ENCODE measurements at regions not wholly inside any gene's neighbourhood (a gene's known extent, or its start where the extent isn't known, plus 50 kb on each side); places are given as distances from the start of the nearest gene placed in this dataset.
A peak's percentile ranks its signal among the peaks of the same experiment; 100 is the strongest.

- Histone ChIP-seq H3K79me1 (replicated peaks; ENCODE audit: low read length, poor library complexity, severe bottlenecking) (no peaks in the 10 kb centered on the region), H3K18ac (ENCODE audit: low read depth in 1 of 2, low read length in 2 of 2) (peak overlapping the region; percentile 77), H3K9me3 (ENCODE audit: control insufficient read depth, low read length) (no peaks in the 10 kb centered on the region), H4K8ac (ENCODE audit: low read length) (peak overlapping the region; percentile 89), H2BK5ac (ENCODE audit: low read depth, low read length, poor library complexity, severe bottlenecking) (no peak overlapping the region), H2AFZ (ENCODE audit: low read depth, low read length) (peak overlapping the region; percentile 56), H3K23ac (ENCODE audit: low read length in 2 of 2) (no peak overlapping the region), H3K4me1 (ENCODE audit: control insufficient read depth, insufficient read depth, low read depth, low read length) (peaks cover 9% of the 10 kb centered on the region), H2AK5ac (ENCODE audit: low read length, severe bottlenecking) (peak overlapping the region; percentile 27), H3K14ac (ENCODE audit: low read length in 2 of 2) (no peak overlapping the region), H2BK12ac (ENCODE audit: low read length in 2 of 2) (peak overlapping the region; percentile 23 to 84), H2BK120ac (ENCODE audit: low read depth, low read length) (peak overlapping the region; percentile 64), H3K27me3 (ENCODE audit: control insufficient read depth in 1 of 2, insufficient read depth in 1 of 2, low read length in 2 of 2) (no peaks in the 10 kb centered on the region), H3K4me2 (ENCODE audit: low read length, poor library complexity, severe bottlenecking) (no peak overlapping the region), H3K9ac (ENCODE audit: low read length) (peak overlapping the region; percentile 90), H2BK15ac (ENCODE audit: low read depth, poor library complexity, severe bottlenecking) (no peak overlapping the region), H3K4ac (ENCODE audit: low read depth in 1 of 2, low read length in 2 of 2) (peak overlapping the region; percentile 53 to 57), H4K91ac (ENCODE audit: low read length) (peak overlapping the region; percentile 61), H3K36me3 (ENCODE audit: control insufficient read depth in 1 of 2, insufficient read depth in 2 of 2, low read depth in 1 of 2, low read length in 2 of 2) (no peaks in the 10 kb centered on the region), H3K4me3 (ENCODE audit: insufficient read depth in 1 of 2, low read depth in 1 of 2, low read length in 2 of 2) (peak overlapping the region in 1 of 2 experiments; percentile 65), H3K27ac (ENCODE audit: low read length, poor library complexity, severe bottlenecking) (peak overlapping the region; percentile 88)
- DNase-seq, result peak; percentile 17
- 72% methylated on average over 7 of the region's 8 CpGs for WGBS
These were observed 143.9 kb upstream of the ZNF217 start for GRCh38 chr20:53737396-53738038.

GRCh38 chr20:53736757-53737395 lies 143.2 kb upstream of the ZNF217 start:
- Histone ChIP-seq H3K36me3 (ENCODE audit: control insufficient read depth in 1 of 2, insufficient read depth in 2 of 2, low read depth in 1 of 2, low read length in 2 of 2) (no peaks in the 10 kb centered on the region), H3K79me1 (replicated peaks; ENCODE audit: low read length, poor library complexity, severe bottlenecking) (no peaks in the 10 kb centered on the region), H4K8ac (ENCODE audit: low read length) (peak overlapping the region; percentile 89), H3K14ac (ENCODE audit: low read length in 2 of 2) (no peak overlapping the region), H3K27me3 (ENCODE audit: control insufficient read depth in 1 of 2, insufficient read depth in 1 of 2, low read length in 2 of 2) (no peaks in the 10 kb centered on the region), H2AK5ac (ENCODE audit: low read length, severe bottlenecking) (no peak overlapping the region), H2BK15ac (ENCODE audit: low read depth, poor library complexity, severe bottlenecking) (no peak overlapping the region), H2BK120ac (ENCODE audit: low read depth, low read length) (peak overlapping the region; percentile 89), H4K91ac (ENCODE audit: low read length) (no peak overlapping the region), H3K4me2 (ENCODE audit: low read length, poor library complexity, severe bottlenecking) (no peak overlapping the region), H3K18ac (ENCODE audit: low read depth in 1 of 2, low read length in 2 of 2) (peak overlapping the region; percentile 50 to 77), H3K4ac (ENCODE audit: low read depth in 1 of 2, low read length in 2 of 2) (peak overlapping the region; percentile 45 to 57), H3K9ac (ENCODE audit: low read length) (peak overlapping the region; percentile 90), H3K4me1 (ENCODE audit: control insufficient read depth, insufficient read depth, low read depth, low read length) (peaks cover 9% of the 10 kb centered on the region), H3K4me3 (ENCODE audit: insufficient read depth in 1 of 2, low read depth in 1 of 2, low read length in 2 of 2) (peak overlapping the region in 1 of 2 experiments; percentile 65), H2BK5ac (ENCODE audit: low read depth, low read length, poor library complexity, severe bottlenecking) (no peak overlapping the region), H2BK12ac (ENCODE audit: low read length in 2 of 2) (peak overlapping the region; percentile 49 to 90), H3K27ac (ENCODE audit: low read length, poor library complexity, severe bottlenecking) (peak overlapping the region; percentile 31), H3K9me3 (ENCODE audit: control insufficient read depth, low read length) (no peaks in the 10 kb centered on the region), H2AFZ (ENCODE audit: low read depth, low read length) (no peak overlapping the region), H3K23ac (ENCODE audit: low read length in 2 of 2) (no peak overlapping the region)
- WGBS, result 42% methylated on average over 6 of the region's 6 CpGs
- DNase-seq, result peak; percentile 76

DNA sequence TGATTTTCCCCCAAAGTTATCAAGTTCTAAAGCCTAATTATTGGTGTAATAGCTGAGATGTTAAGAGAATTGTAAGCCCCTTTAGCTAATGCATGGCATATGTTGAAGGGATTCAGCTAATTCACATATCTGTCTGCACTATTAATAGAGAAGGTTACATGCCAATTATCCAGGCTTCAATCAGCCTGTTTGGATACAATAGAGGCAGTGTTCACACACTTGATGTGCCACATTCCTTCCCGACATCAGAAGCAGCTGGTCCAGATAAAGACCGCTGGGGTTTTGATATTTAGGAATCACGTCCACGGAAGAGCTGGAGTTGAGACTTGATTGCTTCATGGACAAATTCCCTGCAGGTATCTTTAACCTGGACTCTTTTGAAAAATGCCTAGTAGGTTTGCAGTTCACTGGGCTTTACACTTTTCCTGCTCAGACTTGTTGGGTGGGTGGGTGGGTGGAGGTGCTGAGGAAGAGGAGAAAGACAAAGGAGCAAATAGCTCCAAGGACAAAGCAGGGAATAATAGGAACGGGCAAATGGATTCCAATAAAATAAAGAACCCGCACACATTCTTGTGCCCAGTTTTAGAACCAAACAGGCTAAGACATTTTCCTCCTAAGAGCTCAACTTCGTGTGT lies 142.6 kb upstream of the ZNF217 start:
- no peak overlapping the region for H3K4me2 ChIP-seq (ENCODE audit: low read length, poor library complexity, severe bottlenecking)
- peaks cover 9% of the 10 kb centered on the region for H3K4me1 ChIP-seq (ENCODE audit: control insufficient read depth, insufficient read depth, low read depth, low read length)
- DNase-seq, result no peak
- no peak overlapping the region for H3K4me3 ChIP-seq (ENCODE audit: insufficient read depth in 1 of 2, low read depth in 1 of 2, low read length in 2 of 2)
- peak overlapping the region; percentile 90 for H3K9ac ChIP-seq (ENCODE audit: low read length)
- no peaks in the 10 kb centered on the region for H3K9me3 ChIP-seq (ENCODE audit: control insufficient read depth, low read length)
- H3K14ac ChIP-seq (ENCODE audit: low read length in 2 of 2), result no peak overlapping the region
- no peak overlapping the region for H3K23ac ChIP-seq (ENCODE audit: low read length in 2 of 2)
- no peak overlapping the region for H2AFZ ChIP-seq (ENCODE audit: low read depth, low read length)
- 35% methylated on average over 4 of the region's 7 CpGs for WGBS
- no peak overlapping the region for H2BK15ac ChIP-seq (ENCODE audit: low read depth, poor library complexity, severe bottlenecking)
- H2BK12ac ChIP-seq (ENCODE audit: low read length in 2 of 2), result peak overlapping the region; percentile 15 to 77
- H2BK120ac ChIP-seq (ENCODE audit: low read depth, low read length), result peak overlapping the region; percentile 89
- H3K4ac ChIP-seq (ENCODE audit: low read depth in 1 of 2, low read length in 2 of 2), result peak overlapping the region; percentile 35 to 85
- no peak overlapping the region for H4K8ac ChIP-seq (ENCODE audit: low read length)
- H3K27ac ChIP-seq (ENCODE audit: low read length, poor library complexity, severe bottlenecking), result peak overlapping the region; percentile 73
- no peaks in the 10 kb centered on the region for H3K27me3 ChIP-seq (ENCODE audit: control insufficient read depth in 1 of 2, insufficient read depth in 1 of 2, low read length in 2 of 2)
- no peaks in the 10 kb centered on the region for H3K79me1 ChIP-seq (replicated peaks; ENCODE audit: low read length, poor library complexity, severe bottlenecking)
- no peak overlapping the region for H2BK5ac ChIP-seq (ENCODE audit: low read depth, low read length, poor library complexity, severe bottlenecking)
- no peak overlapping the region for H4K91ac ChIP-seq (ENCODE audit: low read length)
- H3K36me3 ChIP-seq (ENCODE audit: control insufficient read depth in 1 of 2, insufficient read depth in 2 of 2, low read depth in 1 of 2, low read length in 2 of 2), result no peaks in the 10 kb centered on the region
- peak overlapping the region; percentile 70 to 72 for H3K18ac ChIP-seq (ENCODE audit: low read depth in 1 of 2, low read length in 2 of 2)
- H2AK5ac ChIP-seq (ENCODE audit: low read length, severe bottlenecking), result peak overlapping the region; percentile 31

GRCh38 chr20:53735536-53736050 lies 142.0 kb upstream of the ZNF217 start:
- Histone ChIP-seq H4K8ac (ENCODE audit: low read length) (no peak overlapping the region), H2AFZ (ENCODE audit: low read depth, low read length) (no peak overlapping the region), H3K23ac (ENCODE audit: low read length in 2 of 2) (no peak overlapping the region), H3K14ac (ENCODE audit: low read length in 2 of 2) (no peak overlapping the region), H3K4ac (ENCODE audit: low read depth in 1 of 2, low read length in 2 of 2) (no peak overlapping the region), H2BK12ac (ENCODE audit: low read length in 2 of 2) (no peak overlapping the region), H3K4me3 (ENCODE audit: insufficient read depth in 1 of 2, low read depth in 1 of 2, low read length in 2 of 2) (no peak overlapping the region), H3K27ac (ENCODE audit: low read length, poor library complexity, severe bottlenecking) (peak overlapping the region; percentile 73), H3K36me3 (ENCODE audit: control insufficient read depth in 1 of 2, insufficient read depth in 2 of 2, low read depth in 1 of 2, low read length in 2 of 2) (no peaks in the 10 kb centered on the region), H2BK15ac (ENCODE audit: low read depth, poor library complexity, severe bottlenecking) (no peak overlapping the region), H3K9me3 (ENCODE audit: control insufficient read depth, low read length) (no peaks in the 10 kb centered on the region), H3K9ac (ENCODE audit: low read length) (no peak overlapping the region), H3K4me2 (ENCODE audit: low read length, poor library complexity, severe bottlenecking) (peak overlapping the region; percentile 31), H3K27me3 (ENCODE audit: control insufficient read depth in 1 of 2, insufficient read depth in 1 of 2, low read length in 2 of 2) (no peaks in the 10 kb centered on the region), H2BK5ac (ENCODE audit: low read depth, low read length, poor library complexity, severe bottlenecking) (no peak overlapping the region), H4K91ac (ENCODE audit: low read length) (no peak overlapping the region), H2BK120ac (ENCODE audit: low read depth, low read length) (no peak overlapping the region), H3K4me1 (ENCODE audit: control insufficient read depth, insufficient read depth, low read depth, low read length) (peaks cover 9% of the 10 kb centered on the region), H2AK5ac (ENCODE audit: low read length, severe bottlenecking) (no peak overlapping the region), H3K79me1 (replicated peaks; ENCODE audit: low read length, poor library complexity, severe bottlenecking) (no peaks in the 10 kb centered on the region), H3K18ac (ENCODE audit: low read depth in 1 of 2, low read length in 2 of 2) (peak overlapping the region in 1 of 2 experiments; percentile 43)
- WGBS, result 0% methylated on average over 5 of the region's 5 CpGs
- peak; percentile 94 for DNase-seq
